Neural progenitor cell (in vitro differentiated cells): ENCODE measurements at regions not wholly inside any gene's neighbourhood (a gene's known extent, or its start where the extent isn't known, plus 50 kb on each side); places are given as distances from the start of the nearest gene placed in this dataset.
"Not testable (repeated sequence)": the region's sequence is repeated elsewhere in the genome, so short reads cannot be mapped to it uniquely, and the experiment has no call there.

Source experiments
- DNase-seq: peaks from one replicate; pipeline ENCODE4 v3.0.0-alpha.2; 2016; ENCODE audit warnings: low spot score
- H2AFZ ChIP-seq: fragments of 200-600 bp; sonication (generic); replicated peaks from 2 replicates; pipeline ENCODE4 v1.6.1; 2016; ENCODE audit warnings: antibody characterized with exemption
- H3F3A ChIP-seq: fragments of 200-600 bp; sonication (generic); 2 replicates; pipeline ENCODE4 v1.6.1; 2016; ENCODE audit warnings: antibody characterized with exemption, low read depth
- H3K27ac ChIP-seq: fragments of 200-600 bp; sonication (generic); 2 replicates; pipeline ENCODE4 v1.5.1; 2016; ENCODE audit warnings: mild to moderate bottlenecking
- H3K27me3 ChIP-seq: fragments of 200-600 bp; sonication (generic); 2 replicates; pipeline ENCODE4 v1.6.1; 2016; ENCODE audit warnings: mild to moderate bottlenecking, moderate library complexity
- H3K36me3 ChIP-seq: fragments of 200-600 bp; sonication (generic); 2 replicates; pipeline ENCODE4 v1.5.1; 2016
- H3K4me1 ChIP-seq: fragments of 200-600 bp; sonication (generic); 2 replicates; pipeline ENCODE4 v1.6.1; 2016; ENCODE audit warnings: mixed run types
- H3K4me2 ChIP-seq: fragments of 200-600 bp; sonication (generic); 2 replicates; pipeline ENCODE4 v1.6.1; 2016
- H3K4me3 ChIP-seq: fragments of 200-600 bp; sonication (generic); 2 replicates; pipeline ENCODE4 v1.5.1; 2016
- H3K79me2 ChIP-seq: fragments of 200-600 bp; sonication (generic); 2 replicates; pipeline ENCODE4 v1.6.1; 2016; ENCODE audit warnings: low read depth
- H3K9ac ChIP-seq: fragments of 200-600 bp; sonication (generic); 2 replicates; pipeline ENCODE4 v1.6.1; 2016
- H3K9me3 ChIP-seq: fragments of 200-600 bp; sonication (generic); 2 replicates; pipeline ENCODE4 v1.5.1; 2016; ENCODE audit warnings: low read depth
- H4K20me1 ChIP-seq: fragments of 200-600 bp; sonication (generic); 2 replicates; pipeline ENCODE4 v1.6.1; 2016; ENCODE audit warnings: low read depth
- H3K27ac Mint-ChIP-seq: 3 replicates; pipeline ENCODE4 v1.8.0; 2021; ENCODE audit warnings: mixed read lengths
- H3K27me3 Mint-ChIP-seq: 2 replicates; pipeline ENCODE4 v1.8.0; 2022; ENCODE audit warnings: low read depth, mild to moderate bottlenecking, inconsistent platforms, moderate library complexity, mixed read lengths; ENCODE audit not compliant: insufficient read depth
- H3K36me3 Mint-ChIP-seq: 3 replicates; pipeline ENCODE4 v1.8.0; 2021; ENCODE audit warnings: mixed read lengths
- H3K4me1 Mint-ChIP-seq: 3 replicates; pipeline ENCODE4 v1.8.0; 2021; ENCODE audit warnings: mixed read lengths
- H3K4me3 Mint-ChIP-seq: 3 replicates; pipeline ENCODE4 v1.8.0; 2021; ENCODE audit warnings: mild to moderate bottlenecking, moderate library complexity, mixed read lengths
- H3K9me3 Mint-ChIP-seq: 3 replicates; pipeline ENCODE4 v1.8.0; 2020; ENCODE audit warnings: mixed read lengths
- EZH2 ChIP-seq: fragments of 200-600 bp; sonication (generic); IDR thresholded peaks from 2 replicates; pipeline ENCODE4 v1.6.1; 2017; ENCODE audit warnings: antibody characterized with exemption, mild to moderate bottlenecking, moderate library complexity
- EZH2phosphoT487 ChIP-seq: fragments of 200-600 bp; sonication (generic); IDR thresholded peaks from 2 replicates; pipeline ENCODE4 v1.6.1; 2017; ENCODE audit warnings: antibody characterized with exemption
- TF ChIP-seq, protein P1 (sequence below): fragments of 200-600 bp; sonication (generic); IDR thresholded peaks from 2 replicates; pipeline ENCODE4 v1.5.1; 2017; ENCODE audit warnings: antibody characterized with exemption, mild to moderate bottlenecking

DNA sequence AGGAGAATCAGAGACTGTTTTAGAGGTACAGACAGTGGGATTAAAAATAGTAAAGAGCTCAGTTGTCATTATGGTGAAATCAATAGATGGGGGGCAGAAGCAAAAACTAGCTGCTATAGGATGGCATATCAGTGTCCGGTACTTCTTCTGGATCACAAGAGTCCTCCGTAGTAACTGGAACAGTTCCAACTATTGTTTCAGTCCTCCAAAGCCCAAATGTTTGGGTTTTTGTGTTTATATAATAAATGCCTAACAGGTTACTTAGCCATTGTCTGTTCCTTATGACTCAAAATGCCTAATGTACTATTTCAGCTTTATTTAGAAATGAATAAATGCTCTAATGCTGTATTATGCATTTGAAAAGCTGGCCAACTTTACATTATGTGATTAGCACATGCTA lies 401.2 kb downstream of the PTH2R start:
- Mint-ChIP-seq H3K27me3 (no peaks in the 10 kb centered on the region), H3K9me3 (peaks cover 7% of the 10 kb centered on the region), H3K27ac (no peak overlapping the region), H3K4me3 (no peak overlapping the region), H3K4me1 (no peaks in the 10 kb centered on the region), H3K36me3 (no peaks in the 10 kb centered on the region)
- H3K4me1 ChIP-seq: no peaks in the 10 kb centered on the region
- no peak overlapping the region for H3K27ac ChIP-seq
- no peak for DNase-seq
- no peaks in the 10 kb centered on the region for H3K9me3 ChIP-seq
- H3F3A ChIP-seq: no peaks in the 10 kb centered on the region
- no peaks in the 10 kb centered on the region for H3K79me2 ChIP-seq
- H3K27me3 ChIP-seq: no peaks in the 10 kb centered on the region
- no peak overlapping the region for H2AFZ ChIP-seq
- no peak overlapping the region for H3K4me2 ChIP-seq
- H3K4me3 ChIP-seq: no peak overlapping the region
- no peaks in the 10 kb centered on the region for H3K36me3 ChIP-seq
- H3K9ac ChIP-seq: no peak overlapping the region
- TF ChIP-seq EZH2phosphoT487 (no peak), EZH2 (no peak)
- TF ChIP-seq, protein P1, sequence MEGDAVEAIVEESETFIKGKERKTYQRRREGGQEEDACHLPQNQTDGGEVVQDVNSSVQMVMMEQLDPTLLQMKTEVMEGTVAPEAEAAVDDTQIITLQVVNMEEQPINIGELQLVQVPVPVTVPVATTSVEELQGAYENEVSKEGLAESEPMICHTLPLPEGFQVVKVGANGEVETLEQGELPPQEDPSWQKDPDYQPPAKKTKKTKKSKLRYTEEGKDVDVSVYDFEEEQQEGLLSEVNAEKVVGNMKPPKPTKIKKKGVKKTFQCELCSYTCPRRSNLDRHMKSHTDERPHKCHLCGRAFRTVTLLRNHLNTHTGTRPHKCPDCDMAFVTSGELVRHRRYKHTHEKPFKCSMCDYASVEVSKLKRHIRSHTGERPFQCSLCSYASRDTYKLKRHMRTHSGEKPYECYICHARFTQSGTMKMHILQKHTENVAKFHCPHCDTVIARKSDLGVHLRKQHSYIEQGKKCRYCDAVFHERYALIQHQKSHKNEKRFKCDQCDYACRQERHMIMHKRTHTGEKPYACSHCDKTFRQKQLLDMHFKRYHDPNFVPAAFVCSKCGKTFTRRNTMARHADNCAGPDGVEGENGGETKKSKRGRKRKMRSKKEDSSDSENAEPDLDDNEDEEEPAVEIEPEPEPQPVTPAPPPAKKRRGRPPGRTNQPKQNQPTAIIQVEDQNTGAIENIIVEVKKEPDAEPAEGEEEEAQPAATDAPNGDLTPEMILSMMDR: no peak
- no peaks in the 10 kb centered on the region for H4K20me1 ChIP-seq

DNA sequence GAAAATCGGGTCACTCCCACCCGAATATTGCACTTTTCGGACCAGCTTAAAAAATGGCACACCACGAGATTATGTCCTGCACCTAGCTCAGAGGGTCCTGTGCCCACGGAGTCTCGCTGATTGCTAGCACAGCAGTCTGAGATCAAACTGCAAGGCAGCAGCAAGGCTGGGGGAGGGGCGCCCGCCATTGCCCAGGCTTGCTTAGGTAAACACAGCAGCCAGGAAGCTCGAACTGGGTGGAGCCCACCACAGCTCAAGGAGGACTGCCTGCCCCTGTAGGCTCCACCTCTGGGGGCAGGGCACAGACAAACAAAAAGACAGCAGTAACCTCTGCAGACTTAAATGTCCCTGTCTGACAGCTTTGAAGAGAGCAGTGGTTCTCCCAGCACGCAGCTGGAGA lies 405.3 kb downstream of the PTH2R start:
- not testable (repeated sequence) for H2AFZ ChIP-seq, H3K4me1 ChIP-seq, H3K27me3 Mint-ChIP-seq, DNase-seq, H3K27ac ChIP-seq, H3F3A ChIP-seq, H3K27me3 ChIP-seq, H3K9me3 Mint-ChIP-seq, H3K27ac Mint-ChIP-seq, H3K4me2 ChIP-seq, H3K79me2 ChIP-seq, H3K4me3 Mint-ChIP-seq, H3K36me3 Mint-ChIP-seq, H3K36me3 ChIP-seq, H3K4me1 Mint-ChIP-seq, H3K9ac ChIP-seq, H3K4me3 ChIP-seq, H4K20me1 ChIP-seq, H3K9me3 ChIP-seq

DNA sequence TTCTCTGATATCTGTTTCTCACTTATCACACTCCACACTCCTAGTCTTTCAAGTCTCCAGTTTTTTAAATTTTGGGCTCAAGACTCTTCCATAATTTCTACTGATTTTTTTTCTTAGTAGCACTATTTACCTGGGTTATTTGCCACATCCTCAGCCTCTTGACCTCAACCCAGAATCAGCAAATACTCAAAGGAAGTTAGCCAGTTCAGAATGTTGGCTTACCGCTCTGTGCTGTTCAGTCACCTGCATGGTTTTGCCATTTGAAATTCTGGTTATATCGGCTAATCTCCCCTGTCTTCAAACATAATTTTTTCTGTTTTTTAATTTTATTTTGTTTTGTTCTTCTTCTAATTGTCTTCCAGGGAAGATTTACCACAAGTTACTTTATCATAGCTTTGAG lies 412.6 kb downstream of the PTH2R start:
- TF ChIP-seq EZH2 (no peak), EZH2phosphoT487 (no peak)
- TF ChIP-seq, protein P1: no peak
- no peak for DNase-seq
- Histone ChIP-seq H2AFZ (no peak overlapping the region), H4K20me1 (no peaks in the 10 kb centered on the region), H3K4me3 (no peak overlapping the region), H3K9ac (no peak overlapping the region), H3K27ac (no peak overlapping the region), H3K27me3 (no peaks in the 10 kb centered on the region), H3K4me1 (no peaks in the 10 kb centered on the region), H3K36me3 (no peaks in the 10 kb centered on the region), H3K9me3 (no peaks in the 10 kb centered on the region), H3F3A (no peaks in the 10 kb centered on the region), H3K4me2 (no peak overlapping the region), H3K79me2 (no peaks in the 10 kb centered on the region)
- Mint-ChIP-seq H3K9me3 (no peaks in the 10 kb centered on the region), H3K27ac (no peak overlapping the region), H3K36me3 (no peaks in the 10 kb centered on the region), H3K4me3 (no peak overlapping the region), H3K27me3 (no peaks in the 10 kb centered on the region), H3K4me1 (peaks cover 7% of the 10 kb centered on the region)

DNA sequence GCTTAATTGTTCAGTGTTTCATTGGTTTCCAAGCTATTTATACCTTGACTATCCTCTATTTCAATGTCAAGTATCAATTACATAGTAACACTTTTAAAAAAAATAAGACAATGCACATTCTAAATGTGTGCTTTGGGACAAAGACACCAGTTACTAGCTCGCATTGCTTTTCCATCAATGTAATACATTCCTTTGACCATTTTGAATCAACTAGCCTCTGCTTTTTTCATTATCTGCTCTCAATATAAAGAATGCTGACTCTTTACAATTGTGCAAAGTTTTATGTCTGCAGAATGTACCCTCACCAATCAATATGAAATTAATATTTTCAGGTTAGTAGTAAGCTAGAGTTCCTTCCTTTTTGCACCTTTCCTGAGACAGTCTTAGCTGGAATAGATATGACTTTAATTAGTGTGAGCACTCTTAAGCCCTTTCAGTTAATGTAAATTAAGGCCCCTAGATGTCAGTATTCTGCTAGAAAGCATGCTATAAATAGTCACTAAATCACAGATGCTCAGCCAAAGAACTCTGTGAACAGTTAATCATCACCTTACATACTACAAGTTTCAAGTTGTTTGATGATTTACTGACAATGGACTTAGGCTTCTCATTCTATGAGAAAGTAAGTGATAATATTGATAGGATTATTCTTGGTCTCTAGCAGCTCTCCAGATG lies 413.6 kb downstream of the PTH2R start:
- peak; percentile 46 for DNase-seq

More for the DNA sequence above, 413.6 kb downstream of the PTH2R start:
- TF ChIP-seq EZH2 (no peak), EZH2phosphoT487 (no peak)
- TF ChIP-seq, protein P1: peak; percentile 54
- Mint-ChIP-seq H3K27me3 (no peaks in the 10 kb centered on the region), H3K4me1 (peaks cover 7% of the 10 kb centered on the region), H3K27ac (no peak overlapping the region), H3K9me3 (no peaks in the 10 kb centered on the region), H3K36me3 (no peaks in the 10 kb centered on the region), H3K4me3 (no peak overlapping the region)
- Histone ChIP-seq H3K4me1 (no peaks in the 10 kb centered on the region), H3K9me3 (no peaks in the 10 kb centered on the region), H2AFZ (no peak overlapping the region), H3K79me2 (no peaks in the 10 kb centered on the region), H3K36me3 (no peaks in the 10 kb centered on the region), H4K20me1 (no peaks in the 10 kb centered on the region), H3K27me3 (no peaks in the 10 kb centered on the region), H3K27ac (no peak overlapping the region), H3K9ac (no peak overlapping the region), H3F3A (no peaks in the 10 kb centered on the region), H3K4me2 (no peak overlapping the region), H3K4me3 (no peak overlapping the region)
